ENCODE measurements at regions not wholly inside any gene's neighbourhood (a gene's known extent, or its start where the extent isn't known, plus 50 kb on each side); places are given as distances from the start of the nearest gene placed in this dataset.

DNA sequence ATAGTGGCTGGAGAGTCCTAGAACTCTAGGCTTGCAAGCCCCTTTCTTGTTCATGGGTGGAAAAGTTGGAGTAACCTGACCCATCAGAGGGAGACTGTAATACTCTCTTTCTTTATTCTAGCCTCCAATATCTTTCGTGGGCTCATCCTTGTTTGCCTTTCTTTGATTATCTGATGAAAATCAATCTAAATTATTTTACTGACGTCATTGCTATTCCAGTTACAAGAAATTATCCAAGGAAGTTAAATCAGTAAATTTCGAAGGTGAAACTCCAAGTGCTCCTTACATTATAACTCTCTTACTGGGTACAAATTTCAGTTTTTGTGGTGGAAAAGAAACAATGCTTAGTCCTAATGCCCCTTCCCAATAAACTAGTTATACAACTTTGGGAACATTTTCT, 412.9 kb downstream of the IDS start:
- H3K79me2 ChIP-seq (ENCODE audit: low read length), result no peaks in the 10 kb centered on the region
- no peaks in the 10 kb centered on the region for H4K20me1 ChIP-seq (ENCODE audit: insufficient read depth, low read length)
- TF ChIP-seq EZH2phosphoT487 (IDR thresholded peaks at IDR 0.05; ENCODE audit: low read depth) (no peak), CTCF (IDR thresholded peaks at IDR 0.05; ENCODE audit: low read depth, low read length) (no peak)
- H3K9ac ChIP-seq (ENCODE audit: low read length), result no peak overlapping the region
- H3K9me3 ChIP-seq (ENCODE audit: insufficient read depth, low read length), result no peaks in the 10 kb centered on the region
- no peak overlapping the region for H3K4me2 ChIP-seq (ENCODE audit: low read length)
- H3K36me3 ChIP-seq (replicated peaks; ENCODE audit: low read depth, low read length), result no peaks in the 10 kb centered on the region
- no peak overlapping the region for H3K4me3 ChIP-seq (ENCODE audit: low read length)
- H2AFZ ChIP-seq (ENCODE audit: low read depth, low read length), result no peak overlapping the region
- no peak overlapping the region for H3K27ac ChIP-seq (ENCODE audit: low read length)
- no peaks in the 10 kb centered on the region for H3K27me3 ChIP-seq (ENCODE audit: low read depth, low read length)
- no peaks in the 10 kb centered on the region for H3K4me1 ChIP-seq (ENCODE audit: low read length)

- Histone ChIP-seq H3K27ac (ENCODE audit: low read length) (no peak overlapping the region), H3K4me2 (ENCODE audit: low read length) (no peak overlapping the region), H3K9me3 (ENCODE audit: insufficient read depth, low read length) (no peaks in the 10 kb centered on the region), H3K27me3 (ENCODE audit: low read depth, low read length) (no peaks in the 10 kb centered on the region), H3K4me3 (ENCODE audit: low read length) (no peak overlapping the region), H3K79me2 (ENCODE audit: low read length) (no peaks in the 10 kb centered on the region), H3K4me1 (ENCODE audit: low read length) (no peaks in the 10 kb centered on the region), H3K9ac (ENCODE audit: low read length) (no peak overlapping the region), H2AFZ (ENCODE audit: low read depth, low read length) (no peak overlapping the region), H3K36me3 (replicated peaks; ENCODE audit: low read depth, low read length) (no peaks in the 10 kb centered on the region), H4K20me1 (ENCODE audit: insufficient read depth, low read length) (no peaks in the 10 kb centered on the region)
- TF ChIP-seq CTCF (IDR thresholded peaks at IDR 0.05; ENCODE audit: low read depth, low read length), result no peak
- TF ChIP-seq EZH2phosphoT487 (IDR thresholded peaks at IDR 0.05; ENCODE audit: low read depth), result no peak
Measured at GRCh38 chrX:149079805-149080406, 425.2 kb downstream of the IDS start.

GRCh38 chrX:149074398-149074797, 430.7 kb downstream of the IDS start:
- no peak overlapping the region for H3K27ac ChIP-seq (ENCODE audit: low read length)
- no peak overlapping the region for H3K9ac ChIP-seq (ENCODE audit: low read length)
- H3K4me1 ChIP-seq (ENCODE audit: low read length), result no peaks in the 10 kb centered on the region
- H3K9me3 ChIP-seq (ENCODE audit: insufficient read depth, low read length), result no peaks in the 10 kb centered on the region
- H2AFZ ChIP-seq (ENCODE audit: low read depth, low read length), result no peak overlapping the region
- H4K20me1 ChIP-seq (ENCODE audit: insufficient read depth, low read length), result no peaks in the 10 kb centered on the region
- H3K36me3 ChIP-seq (replicated peaks; ENCODE audit: low read depth, low read length), result no peaks in the 10 kb centered on the region
- no peak for TF ChIP-seq CTCF (IDR thresholded peaks at IDR 0.05; ENCODE audit: low read depth, low read length)
- no peak for TF ChIP-seq EZH2phosphoT487 (IDR thresholded peaks at IDR 0.05; ENCODE audit: low read depth)
- no peaks in the 10 kb centered on the region for H3K79me2 ChIP-seq (ENCODE audit: low read length)
- H3K27me3 ChIP-seq (ENCODE audit: low read depth, low read length), result no peaks in the 10 kb centered on the region
- no peak overlapping the region for H3K4me2 ChIP-seq (ENCODE audit: low read length)
- H3K4me3 ChIP-seq (ENCODE audit: low read length), result no peak overlapping the region

DNA sequence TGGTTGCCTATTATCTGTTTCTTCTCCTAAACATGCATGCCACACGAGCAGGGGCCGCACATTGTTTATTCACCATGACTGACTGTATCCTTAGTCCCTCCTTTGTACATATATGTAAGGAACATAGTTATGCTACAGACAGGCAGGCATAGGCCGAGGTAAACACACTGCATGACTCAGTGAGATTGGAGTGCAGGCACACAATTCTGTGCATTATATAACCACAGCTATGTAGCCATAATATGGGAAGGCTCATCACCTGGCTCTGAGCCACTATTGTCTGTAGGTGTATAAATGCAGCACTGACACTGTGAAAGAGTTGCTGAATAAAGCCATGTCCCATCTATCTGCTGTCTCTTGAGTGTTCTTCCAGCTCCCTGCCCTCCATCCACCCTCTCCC, 431.6 kb downstream of the IDS start:
- H3K4me2 ChIP-seq (ENCODE audit: low read length), result no peak overlapping the region
- no peaks in the 10 kb centered on the region for H3K36me3 ChIP-seq (replicated peaks; ENCODE audit: low read depth, low read length)
- no peak overlapping the region for H2AFZ ChIP-seq (ENCODE audit: low read depth, low read length)
- no peaks in the 10 kb centered on the region for H3K27me3 ChIP-seq (ENCODE audit: low read depth, low read length)
- TF ChIP-seq EZH2phosphoT487 (IDR thresholded peaks at IDR 0.05; ENCODE audit: low read depth), result no peak
- TF ChIP-seq CTCF (IDR thresholded peaks at IDR 0.05; ENCODE audit: low read depth, low read length), result no peak
- no peaks in the 10 kb centered on the region for H3K79me2 ChIP-seq (ENCODE audit: low read length)
- H4K20me1 ChIP-seq (ENCODE audit: insufficient read depth, low read length), result no peaks in the 10 kb centered on the region
- no peaks in the 10 kb centered on the region for H3K4me1 ChIP-seq (ENCODE audit: low read length)
- no peaks in the 10 kb centered on the region for H3K9me3 ChIP-seq (ENCODE audit: insufficient read depth, low read length)
- no peak overlapping the region for H3K27ac ChIP-seq (ENCODE audit: low read length)
- no peak overlapping the region for H3K9ac ChIP-seq (ENCODE audit: low read length)
- no peak overlapping the region for H3K4me3 ChIP-seq (ENCODE audit: low read length)
